COLO668 (cell line): ENCODE measurements at regions not wholly inside any gene's neighbourhood (a gene's known extent, or its start where the extent isn't known, plus 50 kb on each side); places are given as distances from the start of the nearest gene placed in this dataset.
A peak's percentile ranks its signal among the peaks of the same experiment; 100 is the strongest.

Experiments
- DNase-seq: peaks from one replicate; lab custom pipeline; 2025; ENCODE audit not compliant: unreplicated experiment; lab: John Stamatoyannopoulos, UW

DNA sequence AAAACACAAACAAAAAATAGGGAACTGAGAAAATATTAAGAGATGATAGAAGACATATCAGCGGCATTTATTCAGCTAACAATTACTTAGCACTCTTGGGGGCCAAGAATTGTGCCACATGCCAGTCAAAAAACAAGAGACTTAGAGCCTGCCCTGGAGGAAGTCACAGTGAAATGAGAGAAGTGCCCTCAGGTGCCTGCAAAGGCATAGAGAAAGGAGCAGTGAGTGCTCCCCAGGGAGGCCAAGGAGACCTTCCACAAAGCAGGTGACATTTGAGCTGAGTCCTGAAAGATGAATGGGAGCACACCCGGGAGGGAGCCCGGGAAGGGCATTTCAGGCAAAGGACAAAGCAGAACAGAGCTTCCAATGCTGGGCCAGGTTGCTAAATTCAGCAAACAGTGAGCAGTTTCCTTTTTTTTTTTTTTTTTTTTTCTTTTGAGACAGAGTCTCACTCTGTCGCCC is 184.7 kb upstream of the JARID2 start:
- DNase-seq = peak; percentile 1

DNA sequence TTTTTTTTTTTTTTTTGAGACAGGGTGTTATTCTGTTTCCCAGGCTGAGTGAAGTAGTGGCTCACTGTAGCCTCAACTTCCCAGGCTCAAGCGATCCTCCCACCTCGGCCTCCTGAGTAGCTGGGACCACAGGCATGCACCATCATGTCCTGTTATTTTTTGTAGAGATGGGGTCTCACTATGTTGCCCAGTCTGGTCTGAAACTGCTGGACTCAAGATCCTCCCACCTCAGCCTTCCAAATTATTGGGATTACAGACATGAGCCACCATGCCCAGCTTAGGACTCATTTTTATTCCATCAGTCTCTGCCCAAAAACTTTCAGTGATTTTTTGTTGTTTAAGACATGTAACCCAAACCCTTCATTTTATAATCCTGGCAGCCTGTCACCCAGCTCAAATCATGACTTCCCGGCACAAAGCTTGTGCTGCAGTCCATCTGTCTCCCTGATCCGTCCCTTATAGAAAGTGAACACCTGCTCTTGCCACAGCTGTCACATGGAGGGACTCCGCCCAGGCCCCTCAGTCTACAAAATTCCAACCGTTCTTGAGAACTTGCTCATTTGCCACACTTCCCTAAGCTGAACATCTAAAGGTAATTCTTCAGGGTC is 183.9 kb upstream of the JARID2 start:
- DNase-seq = peak; percentile 9

GRCh38 chr6:15062516-15063252 is 183.2 kb upstream of the JARID2 start:
- no peak for DNase-seq

- DNase-seq = no peak
Measured at GRCh38 chr6:15063253-15063853, 182.5 kb upstream of the JARID2 start.

DNA sequence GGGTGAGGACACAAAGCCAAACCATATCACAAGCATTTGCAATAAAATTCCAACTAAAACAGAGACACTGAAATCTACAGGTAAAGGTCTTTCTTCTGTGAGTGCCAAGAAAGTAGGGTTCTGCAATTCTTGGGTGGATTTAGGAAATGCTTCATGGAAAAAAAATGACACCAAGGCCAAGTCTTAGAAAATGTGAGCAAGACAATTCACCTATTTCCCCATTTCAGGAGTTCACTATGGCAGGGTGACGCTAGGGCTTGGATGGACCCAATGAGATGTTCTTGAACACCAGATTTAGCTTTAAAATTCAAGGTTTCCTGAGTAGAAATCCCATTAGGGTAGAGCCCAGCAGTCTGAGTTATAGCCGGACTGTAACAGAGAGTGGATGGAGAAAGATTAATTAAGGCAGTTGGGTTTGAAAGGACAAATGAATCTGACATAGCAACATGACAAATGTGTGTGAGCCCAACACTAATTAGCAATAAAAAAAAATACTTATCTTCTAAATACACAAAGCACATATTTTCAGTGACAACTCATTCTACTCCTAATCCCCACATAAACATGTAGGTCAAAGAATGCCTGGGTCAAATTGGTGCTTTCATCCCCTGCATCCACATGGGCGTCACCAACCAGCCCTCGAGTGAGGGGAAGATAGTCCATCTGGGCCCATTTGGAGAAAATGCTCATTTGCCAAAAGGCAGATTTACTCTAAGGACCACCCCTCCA is 180.4 kb upstream of the JARID2 start:
- no peak for DNase-seq

- no peak for DNase-seq
Measured at GRCh38 chr6:15066089-15066758, 179.6 kb upstream of the JARID2 start.

- DNase-seq = no peak
Measured at GRCh38 chr6:15073344-15073789, 172.5 kb upstream of the JARID2 start.

DNA sequence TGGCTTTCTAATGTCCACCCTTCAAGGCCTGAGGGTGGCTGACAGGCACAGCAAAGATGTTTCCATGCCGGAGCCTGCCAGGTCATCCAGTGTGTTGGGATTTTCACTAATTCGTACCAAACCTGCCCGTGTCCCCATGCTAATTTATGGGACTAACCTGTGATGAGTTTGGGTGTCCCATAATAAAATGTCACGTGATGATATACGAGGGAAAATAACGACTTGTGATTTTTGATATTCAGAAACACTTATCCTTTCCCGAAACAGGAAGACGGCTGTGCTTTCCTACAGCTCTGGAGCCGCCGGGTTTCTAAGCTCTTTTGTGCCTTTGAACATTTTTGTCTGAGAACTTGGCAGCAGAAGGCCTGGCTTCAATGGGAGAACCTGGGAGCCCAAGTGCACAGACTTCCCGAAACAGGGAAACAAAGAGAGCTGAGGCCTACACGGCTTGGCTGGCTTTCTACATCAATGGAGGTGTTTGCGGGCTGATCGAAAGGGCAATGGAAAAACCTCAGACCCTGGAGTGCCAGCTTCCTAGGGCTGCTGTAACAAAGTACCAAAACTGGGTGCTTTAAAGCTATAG is 171.9 kb upstream of the JARID2 start:
- DNase-seq = no peak

- no peak for DNase-seq
Measured at GRCh38 chr6:15074806-15075205, 171.1 kb upstream of the JARID2 start.

GRCh38 chr6:15076565-15076964 is 169.3 kb upstream of the JARID2 start:
- no peak for DNase-seq

DNA sequence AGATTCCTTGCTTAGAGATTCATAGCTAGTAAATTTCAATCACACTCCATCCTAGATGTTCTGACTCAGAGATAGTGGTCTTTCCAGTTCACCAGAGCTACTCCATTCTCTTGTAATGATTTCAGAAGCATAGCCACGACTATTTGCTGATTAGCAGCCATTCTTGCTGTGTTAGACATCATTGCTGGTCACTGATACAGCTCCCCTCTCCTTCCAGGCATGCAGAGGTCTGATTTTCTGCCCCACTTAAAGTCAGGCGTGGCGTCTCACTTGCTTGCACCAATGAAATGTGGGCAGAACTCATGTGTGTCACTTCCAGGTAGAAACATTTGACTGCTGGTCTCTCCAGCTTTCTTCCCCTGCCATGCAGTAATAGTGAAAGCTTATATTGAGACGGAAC is 168.9 kb upstream of the JARID2 start:
- DNase-seq = no peak

DNA sequence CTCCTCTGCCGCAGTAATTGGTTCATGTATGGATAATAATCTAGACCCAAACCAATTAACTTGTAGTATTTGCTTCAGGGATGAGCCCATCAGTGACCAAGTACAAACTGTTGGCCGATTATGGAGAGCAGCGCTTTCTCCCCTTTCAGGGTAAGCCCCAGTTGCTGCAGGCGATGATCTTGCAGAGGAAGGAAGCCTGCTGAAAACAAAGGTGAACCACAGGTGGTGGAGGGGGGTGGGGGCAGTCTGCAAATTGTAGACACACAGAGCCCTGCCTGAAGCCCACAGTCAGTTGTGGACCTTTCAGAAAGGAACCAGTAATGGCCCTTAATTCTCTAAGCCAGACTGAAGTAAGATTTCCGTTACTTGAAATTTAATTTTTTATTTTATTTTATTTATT is 167.9 kb upstream of the JARID2 start:
- DNase-seq = no peak

GRCh38 chr6:15079288-15079817 is 166.5 kb upstream of the JARID2 start:
- DNase-seq = no peak

DNA sequence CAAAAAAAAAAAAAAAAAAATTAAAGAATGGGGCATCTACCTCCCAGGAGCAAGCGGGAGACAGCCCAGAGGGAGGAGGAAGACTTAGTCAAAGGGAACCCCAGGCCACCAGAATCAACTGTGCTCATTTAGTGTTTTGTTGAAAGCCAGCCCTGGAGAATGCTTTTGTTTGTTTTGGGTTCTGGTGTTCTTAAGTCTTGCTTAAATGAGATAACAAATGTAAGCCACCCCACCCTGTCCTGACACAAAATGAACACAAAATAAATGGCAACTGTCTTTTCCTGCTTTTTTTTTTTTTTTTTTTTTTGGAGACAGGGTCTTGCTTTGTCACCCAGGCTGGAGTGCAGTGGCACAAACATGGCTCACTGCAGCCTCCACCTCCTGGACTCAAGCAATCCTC is 165.0 kb upstream of the JARID2 start:
- no peak for DNase-seq

- no peak for DNase-seq
Measured at GRCh38 chr6:15081447-15081846, 164.4 kb upstream of the JARID2 start.

- no peak for DNase-seq
Measured at GRCh38 chr6:15082708-15083107, 163.2 kb upstream of the JARID2 start.

DNA sequence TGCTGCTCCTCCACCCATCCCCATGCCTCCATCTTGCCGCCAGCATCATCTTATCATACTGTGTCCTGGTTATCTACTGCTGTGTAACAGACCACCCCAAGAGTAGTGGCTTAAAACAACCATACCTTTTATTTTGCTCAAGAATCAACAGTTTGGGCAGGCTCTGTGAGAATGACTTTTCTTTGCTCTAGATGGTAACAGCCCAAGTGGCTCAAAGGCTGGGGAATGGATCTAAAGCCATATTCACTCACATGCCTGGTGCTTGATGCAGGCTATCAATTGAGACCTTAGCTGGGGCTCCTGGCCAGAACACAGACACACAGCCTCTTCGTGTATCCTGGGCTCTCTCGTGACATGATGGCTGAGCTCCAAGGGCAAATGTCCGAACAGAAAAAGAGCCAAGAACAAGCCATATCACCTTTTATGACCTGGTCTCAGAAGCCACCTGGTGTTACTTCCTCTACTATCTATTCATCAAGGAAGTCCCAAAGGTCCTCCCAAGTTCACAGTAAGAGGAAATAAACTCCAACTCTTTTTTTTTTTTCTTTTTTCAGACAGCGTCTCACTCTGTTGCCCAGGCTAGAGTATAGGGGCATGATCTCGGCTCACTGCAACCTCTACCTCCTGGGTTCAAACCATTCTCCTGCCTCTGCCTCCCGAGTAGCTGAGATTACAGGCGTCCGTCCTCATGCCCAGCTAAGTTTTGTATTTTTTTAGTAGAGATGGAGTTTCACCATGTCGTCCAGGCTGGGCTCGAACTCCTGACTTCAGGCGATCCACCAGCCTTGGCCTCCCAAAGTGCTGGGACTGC is 159.3 kb upstream of the JARID2 start:
- no peak for DNase-seq

DNA sequence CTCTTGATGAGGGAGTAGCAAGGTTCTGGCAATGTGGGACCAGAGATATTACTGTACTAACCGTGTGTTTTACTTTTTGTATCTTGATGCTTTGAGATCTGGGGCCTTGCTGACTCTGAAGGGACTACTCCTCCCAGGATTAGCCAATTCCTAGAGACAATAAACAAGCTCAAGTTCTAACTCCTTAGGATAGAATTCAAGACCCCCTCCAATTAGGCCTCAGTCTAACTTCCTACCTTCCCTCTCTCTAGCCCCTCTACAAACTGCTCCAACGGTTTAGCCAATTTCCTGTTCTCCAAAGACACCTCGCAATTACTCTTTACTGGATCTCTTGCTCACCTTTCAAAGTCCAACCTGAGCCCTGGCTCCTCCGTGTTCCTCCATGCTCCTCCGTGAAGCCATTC is 158.7 kb upstream of the JARID2 start:
- DNase-seq = no peak

DNA sequence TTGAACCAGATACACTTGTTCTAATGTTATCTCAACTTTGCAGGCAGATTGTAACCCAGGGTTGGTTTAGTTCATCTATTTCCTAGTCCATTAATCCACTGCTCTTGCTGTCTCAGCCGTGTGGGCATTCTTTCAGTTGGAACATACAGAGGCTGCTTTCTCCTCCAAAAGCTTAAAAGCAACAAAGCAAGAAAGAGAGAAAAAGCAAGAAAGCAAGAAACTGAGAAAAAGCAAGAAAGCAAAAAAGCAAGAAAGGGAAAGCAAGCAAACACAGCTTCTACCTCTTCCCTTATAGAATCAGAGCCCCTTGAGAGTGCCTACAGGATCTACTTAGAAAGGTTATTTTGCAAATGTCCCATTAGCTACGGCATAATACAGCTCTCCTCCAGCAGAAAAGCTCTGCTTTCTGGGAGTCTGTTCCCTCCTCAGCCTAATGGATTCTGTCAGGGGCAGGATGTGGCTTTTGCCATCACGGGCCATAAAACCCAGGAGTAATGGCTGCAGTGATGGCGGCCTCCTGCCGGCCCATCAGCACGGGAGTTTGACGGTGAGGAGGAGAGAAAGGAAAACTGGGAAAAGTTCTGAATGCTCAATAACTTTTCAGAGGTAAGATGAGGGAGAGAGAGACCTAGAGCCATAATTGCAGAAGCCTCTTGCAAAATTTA is 156.8 kb upstream of the JARID2 start:
- DNase-seq = no peak
